HEK293 (cell line): ENCODE measurements at regions not wholly inside any gene's neighbourhood (a gene's known extent, or its start where the extent isn't known, plus 50 kb on each side); places are given as distances from the start of the nearest gene placed in this dataset.

Experiments used
- CTCF ChIA-PET: fragments of 350-600 bp; formaldehyde crosslinking; extraction: SDS; loops from one replicate; lab custom pipeline; 2021; ENCODE audit warnings: antibody characterized with exemption; lab: Yijun Ruan, JAX
- POLR2A ChIA-PET: fragments of 300-600 bp; formaldehyde crosslinking; extraction: SDS; loops from one replicate; lab custom pipeline; 2020; ENCODE audit warnings: antibody characterized with exemption, inconsistent platforms; lab: Yijun Ruan, JAX
- H3K27ac ChIP-seq: fragments of 200-500 bp; sonication (Bioruptor generic); 2 replicates; pipeline ENCODE4 v1.5.1; 2014; ENCODE audit warnings: low read depth, low read length, control low read depth, inconsistent platforms; ENCODE audit errors: extremely low read depth
- H3K36me3 ChIP-seq, 2 experiments: fragments of 200-500 bp in 1 of 2; sonication (Bioruptor generic) in 1 of 2; 1 replicate in 1 of 2; 2 replicates in 1 of 2; pipeline ENCODE4 v1.5.1; 2014 to 2017; ENCODE audit warnings: inconsistent platforms in 2 of 2, low read length in 2 of 2; ENCODE audit not compliant: control insufficient read depth in 2 of 2, insufficient read depth in 1 of 2
- H3K4me1 ChIP-seq: fragments of 200-500 bp; sonication (Bioruptor generic); 2 replicates; pipeline ENCODE4 v1.5.1; 2014; ENCODE audit warnings: mild to moderate bottlenecking, low read length, inconsistent platforms; ENCODE audit not compliant: control insufficient read depth, insufficient read depth
- H3K4me3 ChIP-seq: 2 replicates; pipeline ENCODE4 v1.5.1; 2011; ENCODE audit warnings: low read depth, mild to moderate bottlenecking, control low read depth, low read length, moderate library complexity
- H3K9me3 ChIP-seq: fragments of 200-500 bp; sonication (Bioruptor generic); 2 replicates; pipeline ENCODE4 v1.5.1; 2014; ENCODE audit warnings: low read depth, low read length, inconsistent platforms; ENCODE audit not compliant: control insufficient read depth, insufficient read depth
- AEBP2 ChIP-seq: fragments of 450-650 bp; formaldehyde crosslinking; IDR thresholded peaks from 2 replicates; pipeline ENCODE4 v1.5.1; 2016; ENCODE audit warnings: missing biosample characterization, missing genetic modification characterization, borderline replicate concordance
- ATF2 ChIP-seq: fragments of 450-650 bp; formaldehyde crosslinking; IDR thresholded peaks from 2 replicates; pipeline ENCODE4 v1.5.1; 2016; ENCODE audit warnings: missing biosample characterization, missing genetic modification characterization, low read depth
- HOXD13 ChIP-seq: sonication (generic); formaldehyde crosslinking; IDR thresholded peaks from 2 replicates; pipeline ENCODE4 v1.8.0; 2022; ENCODE audit warnings: missing genetic modification reagents, borderline replicate concordance
- RBAK ChIP-seq: fragments of 450-650 bp; formaldehyde crosslinking; IDR thresholded peaks from 2 replicates; pipeline ENCODE4 v1.5.1; 2016; ENCODE audit warnings: missing biosample characterization, missing genetic modification characterization
- SCRT1 ChIP-seq: fragments of 450-650 bp; formaldehyde crosslinking; IDR thresholded peaks from 2 replicates; pipeline ENCODE4 v1.5.1; 2016; ENCODE audit warnings: missing biosample characterization, missing genetic modification characterization, borderline replicate concordance
- SP7 ChIP-seq: fragments of 450-650 bp; formaldehyde crosslinking; IDR thresholded peaks from 2 replicates; pipeline ENCODE4 v1.5.1; 2016; ENCODE audit warnings: missing biosample characterization, missing genetic modification characterization
- TSHZ1 ChIP-seq: fragments of 450-650 bp; formaldehyde crosslinking; IDR thresholded peaks from 2 replicates; pipeline ENCODE4 v1.5.1; 2016; ENCODE audit warnings: missing biosample characterization, missing genetic modification characterization, borderline replicate concordance
- ZNF24 ChIP-seq: fragments of 450-650 bp; formaldehyde crosslinking; IDR thresholded peaks from 2 replicates; pipeline ENCODE4 v1.5.1; 2016; ENCODE audit warnings: missing biosample characterization, missing genetic modification characterization
- ZNF266 ChIP-seq: fragments of 450-650 bp; formaldehyde crosslinking; IDR thresholded peaks from 2 replicates; pipeline ENCODE4 v1.5.1; 2016; ENCODE audit warnings: missing biosample characterization, missing genetic modification characterization, low read depth
- ZNF350 ChIP-seq: fragments of 450-650 bp; formaldehyde crosslinking; IDR thresholded peaks from 2 replicates; pipeline ENCODE4 v1.5.0; 2017; ENCODE audit warnings: missing biosample characterization, mild to moderate bottlenecking, missing genetic modification characterization
- ZNF529 ChIP-seq: fragments of 450-650 bp; formaldehyde crosslinking; IDR thresholded peaks from 2 replicates; pipeline ENCODE4 v1.5.1; 2017; ENCODE audit warnings: missing genetic modification characterization, missing biosample characterization; ENCODE audit not compliant: insufficient replicate concordance
- ZNF626 ChIP-seq: fragments of 450-650 bp; sonication (Bioruptor Pico); formaldehyde crosslinking; IDR thresholded peaks from 2 replicates; pipeline ENCODE4 v1.5.1; 2018; ENCODE audit warnings: missing biosample characterization, missing genetic modification characterization, inconsistent platforms
- ZNF670 ChIP-seq: fragments of 450-650 bp; formaldehyde crosslinking; IDR thresholded peaks from 2 replicates; pipeline ENCODE4 v1.5.1; 2016; ENCODE audit warnings: missing biosample characterization, missing genetic modification characterization, low read depth
- ZNF747 ChIP-seq: fragments of 450-650 bp; formaldehyde crosslinking; IDR thresholded peaks from 2 replicates; pipeline ENCODE4 v1.5.1; 2016; ENCODE audit warnings: missing biosample characterization, missing genetic modification characterization
- ZNF792 ChIP-seq: fragments of 450-650 bp; formaldehyde crosslinking; IDR thresholded peaks from 2 replicates; pipeline ENCODE4 v1.5.1; 2016; ENCODE audit warnings: missing biosample characterization, missing genetic modification characterization
- ZSCAN5A ChIP-seq: fragments of 450-650 bp; formaldehyde crosslinking; IDR thresholded peaks from 2 replicates; pipeline ENCODE4 v1.5.1; 2016; ENCODE audit warnings: missing biosample characterization, missing genetic modification characterization
- ZXDB ChIP-seq: fragments of 450-650 bp; formaldehyde crosslinking; IDR thresholded peaks from 2 replicates; pipeline ENCODE4 v1.5.1; 2016; ENCODE audit warnings: missing biosample characterization, missing genetic modification characterization
- TF ChIP-seq, protein P1 (sequence below): fragments of 450-650 bp; formaldehyde crosslinking; IDR thresholded peaks from 2 replicates; pipeline ENCODE4 v1.5.1; 2016; ENCODE audit warnings: missing biosample characterization, missing genetic modification characterization

- TF ChIP-seq ZNF670 (tag by site-specific recombination) (no peak), RBAK (no peak)
Observed at GRCh38 chr6:113050010-113050858, 703.1 kb downstream of the RFPL4B start (continued).

GRCh38 chr6:113050979-113051378 is 703.8 kb downstream of the RFPL4B start:
- Histone ChIP-seq H3K27ac (no peak overlapping the region), H3K36me3 (no peaks in the 10 kb centered on the region), H3K9me3 (no peaks in the 10 kb centered on the region), H3K4me3 (no peak overlapping the region), H3K4me1 (0 out of 2 replicates have a peak, but pooled peaks cover 3% of the 10 kb centered on the region)
- ChIA-PET CTCF (no interaction called here), POLR2A (no interaction called here)
- TF ChIP-seq ZNF350 (no peak), ZNF626 (tag by site-specific recombination) (no peak)

DNA sequence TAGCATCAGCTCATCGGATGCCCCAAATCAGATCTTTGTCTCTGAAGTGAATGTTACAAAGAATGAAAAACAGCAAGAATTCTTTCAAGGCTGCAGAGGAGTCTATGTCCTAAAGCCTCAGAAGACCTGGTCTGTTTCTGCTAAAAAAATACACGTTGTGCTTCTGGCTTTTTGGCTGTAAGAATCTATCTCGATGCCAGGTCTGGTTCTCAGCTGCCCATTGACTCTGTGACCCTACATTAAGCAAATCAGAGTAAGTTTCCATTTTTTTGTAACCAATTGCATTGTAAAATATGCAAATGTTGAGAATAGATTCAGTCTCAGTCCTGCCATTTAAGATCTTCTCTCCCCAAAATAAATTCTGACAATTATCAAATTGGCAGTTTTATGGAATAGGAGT is 705.4 kb downstream of the RFPL4B start:
- ChIA-PET POLR2A (no interaction called here), CTCF (no interaction called here)
- no peak for TF ChIP-seq ZNF24 (tag by site-specific recombination)
- TF ChIP-seq ZNF529 (tag by site-specific recombination): no peak
- TF ChIP-seq ZNF266 (tag by site-specific recombination): no peak
- no peak for TF ChIP-seq SP7
- TF ChIP-seq TSHZ1 (tag by site-specific recombination): no peak
- TF ChIP-seq ZNF747 (tag by site-specific recombination): no peak
- TF ChIP-seq ZSCAN5A: no peak
- TF ChIP-seq, protein P1, sequence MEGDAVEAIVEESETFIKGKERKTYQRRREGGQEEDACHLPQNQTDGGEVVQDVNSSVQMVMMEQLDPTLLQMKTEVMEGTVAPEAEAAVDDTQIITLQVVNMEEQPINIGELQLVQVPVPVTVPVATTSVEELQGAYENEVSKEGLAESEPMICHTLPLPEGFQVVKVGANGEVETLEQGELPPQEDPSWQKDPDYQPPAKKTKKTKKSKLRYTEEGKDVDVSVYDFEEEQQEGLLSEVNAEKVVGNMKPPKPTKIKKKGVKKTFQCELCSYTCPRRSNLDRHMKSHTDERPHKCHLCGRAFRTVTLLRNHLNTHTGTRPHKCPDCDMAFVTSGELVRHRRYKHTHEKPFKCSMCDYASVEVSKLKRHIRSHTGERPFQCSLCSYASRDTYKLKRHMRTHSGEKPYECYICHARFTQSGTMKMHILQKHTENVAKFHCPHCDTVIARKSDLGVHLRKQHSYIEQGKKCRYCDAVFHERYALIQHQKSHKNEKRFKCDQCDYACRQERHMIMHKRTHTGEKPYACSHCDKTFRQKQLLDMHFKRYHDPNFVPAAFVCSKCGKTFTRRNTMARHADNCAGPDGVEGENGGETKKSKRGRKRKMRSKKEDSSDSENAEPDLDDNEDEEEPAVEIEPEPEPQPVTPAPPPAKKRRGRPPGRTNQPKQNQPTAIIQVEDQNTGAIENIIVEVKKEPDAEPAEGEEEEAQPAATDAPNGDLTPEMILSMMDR (tag by site-specific recombination): no peak
- TF ChIP-seq SCRT1 (tag by site-specific recombination): no peak
- no peak for TF ChIP-seq ZNF792
- no peak for TF ChIP-seq AEBP2 (tag by site-specific recombination)
- TF ChIP-seq ZXDB (tag by site-specific recombination): no peak
- no peak for TF ChIP-seq ATF2
- no peak for TF ChIP-seq HOXD13

More for the DNA sequence above, 705.4 kb downstream of the RFPL4B start:
- Histone ChIP-seq H3K9me3 (no peaks in the 10 kb centered on the region), H3K4me1 (0 out of 2 replicates have a peak, but pooled peaks cover 3% of the 10 kb centered on the region), H3K4me3 (no peak overlapping the region), H3K36me3 (no peaks in the 10 kb centered on the region), H3K27ac (no peak overlapping the region)
